GM21515 (cell line): ENCODE measurements at regions not wholly inside any gene's neighbourhood (a gene's known extent, or its start where the extent isn't known, plus 50 kb on each side); places are given as distances from the start of the nearest gene placed in this dataset.
"Not testable (repeated sequence)": the region's sequence is repeated elsewhere in the genome, so short reads cannot be mapped to it uniquely, and the experiment has no call there.

ENCODE experiments used
- ATAC-seq: cut with Tn5 transposase; IDR thresholded peaks from one replicate; pipeline ENCODE4 v1.9.1; 2021; ENCODE audit not compliant: unreplicated experiment

DNA sequence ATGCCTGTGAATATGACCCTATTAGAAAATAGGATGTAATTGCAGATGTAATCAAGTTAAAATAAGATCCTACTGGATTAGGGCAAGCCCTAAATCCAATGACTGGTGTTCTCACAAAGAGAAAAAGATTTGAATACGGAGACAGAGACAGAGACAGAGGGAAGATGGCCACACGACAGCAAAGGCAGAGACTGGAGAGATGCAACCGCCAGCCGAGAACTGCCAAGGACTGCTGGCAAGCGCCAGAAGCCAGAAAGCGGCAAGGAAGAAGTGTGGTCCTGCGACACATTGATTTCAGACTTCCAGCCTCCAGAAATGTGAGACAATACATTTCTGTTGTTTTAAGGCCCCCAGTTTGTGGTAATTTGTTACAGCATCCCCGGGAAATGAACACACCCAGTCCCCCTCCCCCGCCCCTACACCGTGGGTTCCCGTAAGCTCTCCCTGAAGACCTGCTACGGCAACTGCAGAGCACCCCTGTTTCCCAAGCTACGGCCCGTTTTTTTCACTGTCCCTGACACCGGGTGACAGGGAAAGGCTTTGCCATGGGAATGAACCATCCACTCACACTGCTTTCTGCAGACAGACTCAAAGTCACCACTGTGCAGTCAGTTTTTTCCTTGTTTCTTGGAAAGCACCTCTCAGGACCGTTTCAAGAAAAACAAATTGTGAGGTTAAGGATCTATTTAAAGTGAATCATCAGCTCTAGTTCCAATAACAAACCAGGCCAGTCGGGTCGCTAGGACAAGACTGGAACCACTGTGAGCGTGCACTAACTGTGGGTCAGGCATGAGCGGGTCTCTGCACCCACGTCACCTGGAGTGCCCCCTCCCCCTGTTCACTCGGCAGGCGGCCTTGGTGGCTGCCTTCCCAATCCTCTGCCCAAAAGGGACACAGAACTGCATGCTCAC is 199.2 kb upstream of the IRF2BP2 start:
- ATAC-seq, result not testable (repeated sequence)

DNA sequence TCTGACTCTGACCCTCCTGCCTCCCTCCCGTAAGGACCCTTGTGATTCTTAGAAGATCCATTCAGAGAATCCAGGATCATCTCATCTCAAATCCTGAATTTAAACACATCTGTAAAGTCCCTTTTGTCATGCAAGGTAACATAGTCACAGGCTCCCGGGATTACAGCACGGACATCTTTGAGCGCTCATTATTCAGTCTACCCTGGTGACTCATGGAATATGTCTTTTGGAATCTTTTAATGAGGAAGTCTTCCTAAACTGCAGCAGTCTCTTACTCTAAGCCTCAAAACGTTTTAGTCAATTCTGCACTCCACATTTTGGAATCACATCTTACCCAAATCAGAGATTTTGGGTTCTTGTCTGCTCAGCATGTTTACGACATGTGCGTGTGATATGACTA is 198.5 kb upstream of the IRF2BP2 start:
- ATAC-seq, result not testable (repeated sequence)

DNA sequence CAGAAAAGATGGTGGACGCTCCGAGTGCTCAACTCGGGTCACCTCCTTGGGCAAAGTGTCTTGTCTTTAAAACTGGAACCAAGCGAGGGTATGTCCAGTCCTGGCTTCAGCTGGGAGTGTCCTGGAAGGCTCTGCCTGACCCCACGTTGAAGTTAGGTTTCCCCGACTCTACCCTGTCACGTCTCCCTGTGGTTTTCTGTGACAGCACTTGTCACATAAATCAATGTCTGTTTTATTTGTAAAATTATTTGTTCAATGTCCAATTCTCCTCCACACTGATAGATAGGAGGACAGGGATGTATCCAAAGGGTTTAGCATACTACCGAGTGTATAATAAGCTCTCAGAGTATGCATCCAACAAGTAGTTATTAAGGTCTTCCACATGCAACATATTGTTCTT is 197.7 kb upstream of the IRF2BP2 start:
- ATAC-seq, result not testable (repeated sequence)

DNA sequence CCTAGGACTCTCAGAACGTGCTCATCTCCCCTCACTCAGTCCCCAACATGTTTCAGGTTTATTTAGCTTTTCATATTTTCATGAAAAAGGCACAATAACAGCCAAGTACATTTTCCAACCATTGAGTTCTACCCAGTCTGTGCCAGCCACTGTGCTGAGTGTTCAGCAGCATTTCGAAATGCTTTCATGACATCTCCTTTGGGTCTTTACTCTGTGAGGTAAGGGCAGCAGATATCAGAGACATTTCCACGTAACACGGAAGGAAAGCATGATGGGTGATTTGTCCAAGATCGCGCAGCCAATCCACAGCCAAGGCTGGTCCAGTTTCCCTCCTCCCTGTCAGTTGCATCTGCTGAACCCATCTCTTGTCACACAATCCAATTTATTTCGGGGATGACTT is 192.6 kb upstream of the IRF2BP2 start:
- ATAC-seq, result not testable (repeated sequence)

DNA sequence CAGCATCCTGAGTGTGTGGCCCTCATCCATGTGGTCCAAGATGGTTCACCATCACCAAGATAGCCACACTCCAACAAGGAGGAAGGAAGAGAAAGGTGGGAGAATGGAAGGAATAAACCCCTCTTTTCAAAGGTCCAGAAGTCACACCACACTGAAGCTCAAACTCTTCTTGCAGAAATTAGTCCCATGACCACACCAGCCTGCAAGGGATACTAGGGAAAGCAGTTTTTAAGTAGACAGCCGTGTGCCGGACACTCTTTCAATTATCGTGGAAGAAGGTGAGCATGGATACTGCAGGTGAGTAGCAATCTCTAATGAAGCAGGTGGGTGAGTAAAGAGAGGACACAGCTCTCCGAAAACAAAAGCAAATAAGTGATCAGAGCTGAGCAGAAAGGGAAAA is 191.7 kb upstream of the IRF2BP2 start:
- not testable (repeated sequence) for ATAC-seq

DNA sequence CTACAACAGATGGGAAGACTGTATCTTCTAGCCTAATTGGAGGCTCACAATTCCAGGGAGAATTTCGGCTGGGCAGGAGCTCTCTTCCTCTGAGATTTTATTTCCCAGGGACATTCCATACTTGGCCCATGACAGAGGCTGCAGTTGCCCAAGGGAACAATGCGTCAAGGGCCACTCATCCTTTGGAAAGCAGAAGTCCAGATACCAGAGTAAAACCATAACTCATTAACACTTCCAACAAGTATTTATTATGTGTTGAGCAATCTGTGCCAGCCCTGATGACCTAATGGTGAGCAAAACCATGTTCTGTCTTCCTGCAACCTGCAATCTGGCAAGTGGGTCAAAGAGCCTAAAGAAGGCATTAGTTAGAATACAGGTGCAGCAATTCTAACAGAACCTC is 191.2 kb upstream of the IRF2BP2 start:
- ATAC-seq, result not testable (repeated sequence)

DNA sequence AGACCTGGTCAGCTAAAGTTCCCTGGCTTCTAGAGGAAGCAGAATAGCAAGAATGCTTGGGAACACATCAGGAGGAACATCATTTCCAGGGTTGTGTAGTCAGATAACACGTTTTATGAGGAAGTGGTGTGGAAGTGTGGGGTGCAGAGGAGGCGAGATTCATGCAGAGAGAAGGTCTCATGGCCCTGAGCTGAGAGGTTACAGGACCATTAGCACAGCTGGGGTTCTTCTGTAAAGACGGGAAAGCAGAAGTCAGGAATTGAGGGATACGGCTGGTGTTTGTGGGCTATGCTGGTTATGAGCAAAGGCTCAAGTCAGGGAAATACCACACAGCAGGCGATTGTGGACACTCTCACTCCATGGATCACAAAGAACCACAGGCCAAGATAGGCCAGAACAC is 190.6 kb upstream of the IRF2BP2 start:
- not testable (repeated sequence) for ATAC-seq

DNA sequence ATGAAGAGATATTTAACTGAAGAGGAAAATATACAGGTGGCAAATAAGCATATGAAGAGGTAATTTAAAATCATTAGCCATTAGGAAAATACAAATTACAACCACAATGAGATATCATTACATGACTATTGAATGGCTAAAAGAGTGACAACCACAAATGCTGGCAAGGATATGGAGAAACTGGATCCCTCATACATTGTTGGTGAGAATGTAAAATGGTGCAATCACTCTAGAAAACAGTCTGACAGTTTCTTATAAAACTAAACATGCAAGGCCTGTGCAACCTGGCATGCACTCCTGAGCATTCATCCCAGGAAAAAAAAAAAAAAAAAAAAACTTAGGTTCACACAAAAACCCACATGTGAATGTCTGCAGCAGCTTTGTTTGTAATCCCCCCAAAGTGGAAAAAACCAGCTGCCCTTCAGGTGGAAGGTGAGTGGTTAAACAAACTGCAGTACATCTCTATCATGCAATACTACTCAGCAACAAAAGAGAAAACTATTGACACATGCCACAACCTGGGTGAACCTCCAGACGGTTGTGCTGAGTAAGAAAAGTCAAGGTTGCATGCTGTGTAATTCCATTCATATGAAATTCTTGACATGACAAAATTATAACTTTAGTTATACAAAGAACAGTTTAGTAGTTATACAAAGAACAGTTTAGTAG is 189.2 kb upstream of the IRF2BP2 start:
- ATAC-seq, result not testable (repeated sequence)

DNA sequence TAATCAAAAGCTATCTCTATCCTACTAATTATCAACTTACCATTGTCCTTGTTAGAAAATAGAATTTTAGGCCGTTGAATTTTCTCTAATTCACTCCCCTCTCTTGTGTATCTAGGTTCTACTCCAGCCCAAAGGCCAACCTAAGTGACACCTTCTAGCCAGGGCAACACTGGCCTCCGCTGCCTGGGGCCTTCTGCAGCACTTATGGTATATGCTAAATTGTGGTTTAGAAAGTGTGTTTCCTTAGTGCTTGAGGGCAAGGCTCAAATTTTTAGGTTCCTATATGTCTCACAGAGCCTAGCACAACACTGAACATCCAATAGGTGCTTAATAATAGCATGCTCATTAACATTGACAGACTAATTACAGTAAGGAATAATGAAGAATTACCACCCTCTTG is 187.2 kb upstream of the IRF2BP2 start:
- ATAC-seq, result not testable (repeated sequence)

DNA sequence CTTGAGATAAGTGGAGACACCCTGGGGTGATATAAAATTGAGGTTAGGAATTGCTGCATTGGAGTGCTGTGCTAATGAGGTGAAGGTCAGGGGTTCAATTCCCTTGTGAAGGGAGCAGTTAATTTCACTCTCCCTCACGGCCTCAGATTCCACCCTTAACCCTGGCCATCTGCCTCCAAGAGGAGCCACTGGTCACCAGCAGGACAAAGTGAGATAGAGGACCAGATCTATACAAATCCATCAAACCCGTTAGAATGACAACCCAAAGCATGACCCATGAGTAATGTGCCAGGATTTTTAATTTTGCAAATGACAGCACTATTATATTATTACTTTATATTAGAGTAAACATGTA is 186.4 kb upstream of the IRF2BP2 start:
- ATAC-seq, result not testable (repeated sequence)

DNA sequence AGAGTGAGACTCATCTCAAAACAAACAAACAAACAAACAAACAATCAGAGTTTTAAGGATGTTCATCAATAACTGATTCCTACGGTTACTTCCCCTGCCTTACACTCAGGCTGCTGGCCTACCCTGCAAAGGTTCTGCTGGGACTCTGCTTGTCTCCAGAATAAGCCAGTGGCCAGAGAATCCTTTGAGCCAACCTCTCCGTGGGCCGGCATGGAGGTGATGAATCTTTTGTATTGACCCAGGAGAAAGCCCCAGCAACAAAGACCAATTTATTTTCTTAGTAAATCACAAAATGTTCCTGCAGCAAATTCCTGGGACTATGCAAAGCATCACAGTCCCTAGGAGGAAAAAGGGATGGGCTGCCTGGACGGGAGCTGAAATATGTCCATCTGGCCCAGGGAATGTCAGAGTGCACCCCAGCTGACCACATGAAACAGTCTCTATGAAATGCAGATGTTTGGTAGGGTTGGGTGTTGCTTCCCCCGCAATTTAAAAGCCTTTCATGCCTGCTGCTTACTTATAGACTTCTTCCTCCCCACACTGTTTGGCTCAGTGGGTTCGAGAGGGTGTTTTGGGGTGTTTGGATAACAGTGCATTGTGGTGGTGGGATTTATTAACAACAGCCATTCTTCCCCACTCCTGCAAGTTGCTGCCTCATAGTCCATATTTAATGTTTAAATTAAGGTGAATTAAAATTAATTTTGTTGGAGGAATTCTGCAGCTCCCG is 185.9 kb upstream of the IRF2BP2 start:
- not testable (repeated sequence) for ATAC-seq

DNA sequence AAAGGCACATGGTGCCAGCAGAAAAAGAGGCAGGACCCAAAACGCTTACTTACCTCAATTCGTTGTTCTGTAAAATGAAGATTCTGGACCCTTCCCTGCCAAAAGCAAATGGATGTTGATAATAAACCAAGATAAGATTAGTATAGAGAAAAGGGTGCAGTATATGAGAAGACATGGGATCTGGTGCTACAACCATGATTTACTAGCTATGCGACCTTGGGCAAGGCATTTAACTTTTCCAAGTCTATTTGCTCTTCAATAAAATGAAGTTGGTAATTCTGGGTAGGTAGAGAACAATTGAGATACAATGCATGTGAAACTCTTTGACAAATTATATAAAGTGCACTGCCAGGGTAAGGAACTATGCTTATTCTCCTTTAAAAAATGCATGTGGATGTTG is 185.0 kb upstream of the IRF2BP2 start:
- not testable (repeated sequence) for ATAC-seq

DNA sequence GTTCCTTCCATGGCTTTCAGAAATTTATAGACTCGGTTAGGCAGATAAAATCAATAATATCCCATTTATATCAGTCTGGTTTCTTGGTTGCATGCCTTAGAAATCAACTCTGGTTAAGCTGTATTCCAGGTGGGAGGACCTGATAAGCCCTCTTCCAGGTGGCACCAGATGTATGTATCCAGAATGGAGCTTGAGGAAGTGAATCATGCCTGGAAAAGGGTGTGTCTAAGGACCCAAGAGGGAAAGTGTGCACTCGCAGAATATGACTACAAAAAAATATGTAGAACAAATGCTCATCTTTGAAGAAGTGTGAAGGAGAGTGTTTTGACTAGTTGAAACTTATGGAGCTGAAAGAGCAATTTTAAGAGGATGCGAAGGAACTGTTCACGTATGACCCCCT is 184.5 kb upstream of the IRF2BP2 start:
- not testable (repeated sequence) for ATAC-seq

DNA sequence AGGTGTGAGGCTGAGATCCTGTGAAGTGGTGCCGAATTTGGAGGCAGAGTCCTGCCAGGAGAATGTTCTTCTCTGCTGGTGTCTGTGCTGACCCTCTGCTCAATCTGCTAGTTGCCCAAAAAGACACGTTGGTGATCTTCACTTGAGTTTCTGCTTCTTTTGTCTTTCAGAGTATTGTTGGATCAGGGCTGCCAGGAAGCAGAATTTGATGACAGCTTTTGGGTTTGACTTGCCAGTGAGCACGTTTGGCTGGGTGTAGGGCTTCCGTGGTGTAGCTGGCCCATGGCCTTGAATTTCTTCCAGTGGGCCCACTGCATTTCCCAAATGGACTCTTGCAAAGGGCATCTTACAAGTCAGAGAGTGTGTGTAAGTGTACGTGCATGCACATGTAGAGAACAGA is 183.9 kb upstream of the IRF2BP2 start:
- ATAC-seq, result not testable (repeated sequence)

DNA sequence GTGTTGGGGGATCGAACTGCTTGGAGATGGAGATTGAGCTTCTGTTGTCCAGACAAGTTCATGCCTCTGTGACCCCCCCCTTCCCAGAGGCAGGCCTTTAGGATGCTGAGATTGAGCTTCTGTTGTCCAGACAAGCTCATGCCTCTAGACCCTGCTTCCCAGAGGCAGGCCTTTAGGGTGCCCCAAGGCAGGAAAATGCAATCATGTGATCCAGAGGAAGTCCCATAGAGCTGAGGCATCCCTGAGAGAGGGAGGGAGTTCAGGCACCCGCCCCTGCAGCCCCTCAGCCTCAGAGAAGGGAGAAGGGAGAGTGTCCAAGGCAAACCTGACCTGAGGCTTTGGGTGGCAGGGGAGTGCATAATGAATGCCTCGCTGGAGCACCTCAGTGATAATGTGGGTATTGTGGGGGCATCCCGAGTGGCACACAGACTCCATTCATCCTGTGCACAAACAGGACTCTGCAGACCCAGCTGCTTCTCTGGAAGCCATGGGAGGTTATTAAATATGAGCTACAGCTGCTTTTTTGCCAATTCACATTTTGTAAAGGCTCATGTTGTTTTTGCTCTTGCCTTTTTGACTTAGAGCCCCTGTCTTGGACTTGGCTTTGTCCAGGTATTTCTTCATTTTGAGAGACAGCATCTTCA is 182.4 kb upstream of the IRF2BP2 start:
- not testable (repeated sequence) for ATAC-seq

DNA sequence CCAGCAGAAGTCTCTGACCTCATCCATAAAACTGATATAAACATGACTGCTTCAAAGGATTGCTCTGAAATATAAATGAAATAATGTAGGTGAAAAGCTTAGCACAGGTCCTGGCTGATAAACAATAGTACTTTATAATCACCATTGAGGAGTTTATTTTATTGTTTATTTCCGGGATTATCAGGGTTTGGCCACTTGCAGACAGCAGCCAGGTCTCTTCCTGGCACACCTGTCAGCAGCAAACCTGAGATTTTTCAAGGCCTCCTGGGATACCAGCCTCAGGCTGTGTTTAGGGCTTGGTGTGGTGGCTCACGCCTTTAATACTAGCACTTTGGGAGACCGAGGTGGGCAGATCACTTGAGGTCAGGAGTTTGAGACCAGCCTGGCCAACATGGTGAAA is 181.6 kb upstream of the IRF2BP2 start:
- not testable (repeated sequence) for ATAC-seq

DNA sequence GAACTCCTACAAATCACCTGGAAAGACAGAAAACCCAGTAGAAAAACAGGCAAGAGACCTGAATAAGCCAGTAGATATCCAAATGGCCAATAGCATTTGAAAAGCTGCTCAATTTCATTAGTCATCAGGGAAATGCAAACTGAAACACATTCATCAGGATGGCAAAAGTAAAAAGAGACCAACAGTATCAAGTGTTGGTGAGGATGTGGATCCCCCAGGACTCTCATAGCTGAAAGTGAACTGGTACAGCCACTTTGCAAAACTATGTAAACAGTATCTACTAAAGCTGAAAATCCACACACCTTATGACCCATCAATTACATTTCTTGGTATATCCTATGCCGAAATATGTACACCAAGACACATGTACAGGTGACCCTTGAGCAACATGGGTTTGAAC is 180.4 kb upstream of the IRF2BP2 start:
- ATAC-seq, result not testable (repeated sequence)

DNA sequence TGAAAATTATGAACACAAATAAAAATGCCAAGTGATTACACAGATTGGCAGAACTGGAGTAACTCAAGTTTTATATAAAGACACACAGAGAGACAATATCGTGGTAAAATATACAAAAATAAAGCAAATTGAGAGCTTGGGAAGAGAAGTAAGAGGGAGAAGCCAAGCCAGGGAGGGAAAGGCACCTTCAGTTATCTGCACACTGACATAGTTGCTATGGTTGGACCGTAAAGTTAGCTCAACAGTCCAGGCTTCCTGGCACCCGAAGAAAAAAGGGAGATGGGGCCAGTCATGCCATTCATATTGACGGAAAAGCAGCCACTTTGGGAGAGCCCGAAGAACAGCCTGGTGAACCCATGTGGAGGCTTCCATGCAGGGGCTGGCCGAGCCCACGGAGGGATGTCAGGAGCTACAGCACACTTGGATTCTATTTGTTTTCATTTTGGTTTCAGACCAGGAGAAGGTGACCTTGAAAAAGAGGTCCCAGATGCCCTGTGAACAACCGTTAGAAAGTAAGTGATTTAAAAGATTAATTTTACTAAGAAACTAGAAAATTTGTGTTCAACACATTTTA is 177.1 kb upstream of the IRF2BP2 start:
- ATAC-seq, result not testable (repeated sequence)

DNA sequence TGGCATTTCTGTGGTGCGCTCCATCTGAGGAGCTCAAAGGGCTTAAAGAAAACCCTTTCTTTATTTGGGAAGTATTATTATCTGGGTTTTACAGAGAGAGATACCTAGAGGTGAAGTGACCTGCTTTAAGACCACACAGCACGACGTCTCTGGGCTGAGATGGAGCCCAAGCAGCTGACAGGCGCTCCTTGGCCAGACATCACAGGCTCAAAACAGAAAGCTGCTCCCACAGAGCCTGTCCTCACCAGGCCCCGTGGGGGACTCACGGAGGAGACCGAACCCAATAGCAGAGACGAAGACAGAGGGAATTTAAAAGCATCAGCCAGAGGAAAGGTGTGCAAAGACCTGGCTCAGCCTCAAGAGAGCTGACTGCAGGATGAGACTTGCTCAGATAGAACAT is 175.9 kb upstream of the IRF2BP2 start:
- ATAC-seq, result not testable (repeated sequence)

DNA sequence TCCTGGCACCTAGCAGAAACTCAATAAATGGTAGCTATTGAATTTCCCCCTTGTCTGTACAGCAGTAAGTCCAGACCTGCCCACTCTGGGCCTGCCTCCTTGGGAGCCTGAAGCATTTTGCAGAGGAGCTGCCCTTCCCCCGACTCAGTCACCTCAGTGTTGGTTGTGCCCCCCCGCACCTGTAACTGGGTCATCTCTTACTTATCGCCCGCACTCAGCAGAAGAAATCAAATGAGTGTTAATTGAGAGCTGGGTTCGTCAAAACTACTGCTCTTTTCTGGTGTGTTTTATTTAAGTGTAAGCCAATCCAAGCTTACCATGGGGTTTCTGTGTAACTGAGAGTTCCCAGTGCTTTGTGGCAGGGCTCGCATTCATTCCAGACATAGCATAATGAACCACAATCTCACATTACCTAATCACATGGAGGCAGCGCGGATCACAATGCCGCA is 175.5 kb upstream of the IRF2BP2 start:
- ATAC-seq, result not testable (repeated sequence)

DNA sequence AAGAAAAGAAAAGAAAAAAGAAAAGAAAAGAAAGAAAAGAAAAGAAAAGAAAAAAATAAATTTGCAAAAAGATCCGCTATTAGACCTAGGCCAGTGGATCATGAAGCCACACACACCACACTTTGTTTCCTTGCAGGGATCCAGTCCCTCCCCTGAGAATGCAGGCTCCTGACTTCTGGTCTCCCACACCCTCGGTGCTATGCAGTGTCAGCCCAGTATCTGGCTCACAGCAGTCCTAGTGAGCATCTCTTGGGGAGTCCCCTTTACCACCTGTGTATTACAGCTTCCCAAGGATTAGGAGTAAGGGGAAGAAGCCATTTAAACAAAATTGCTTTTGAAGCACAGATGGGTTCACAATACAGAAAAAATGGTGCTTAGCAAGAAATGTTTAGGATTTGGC is 174.1 kb upstream of the IRF2BP2 start:
- not testable (repeated sequence) for ATAC-seq
